GM23338 (cell line): ENCODE measurements at regions not wholly inside any gene's neighbourhood (a gene's known extent, or its start where the extent isn't known, plus 50 kb on each side); places are given as distances from the start of the nearest gene placed in this dataset.

Source experiments
- ATAC-seq: fragments of 200-7000 bp; cut with Tn5 transposase; 3 replicates; pipeline ENCODE4 v1.9.1; 2020
- DNase-seq: peaks from one replicate; pipeline ENCODE4 v3.0.0-alpha.2; 2015; ENCODE audit warnings: low spot score
- H2AFZ ChIP-seq: fragments of 200-600 bp; sonication (generic); 2 replicates; pipeline ENCODE4 v1.8.0; 2016; ENCODE audit warnings: antibody characterized with exemption, mild to moderate bottlenecking, moderate library complexity
- H3F3A ChIP-seq: fragments of 200-600 bp; sonication (generic); replicated peaks from 2 replicates; pipeline ENCODE4 v1.8.0; 2017; ENCODE audit warnings: antibody characterized with exemption, mixed run types, low read depth
- H3K27ac ChIP-seq: fragments of 200-600 bp; sonication (generic); 2 replicates; pipeline ENCODE4 v1.6.1; 2016; ENCODE audit warnings: low read depth
- H3K27me3 ChIP-seq: fragments of 200-600 bp; sonication (generic); 2 replicates; pipeline ENCODE4 v1.8.0; 2016; ENCODE audit warnings: mild to moderate bottlenecking, mixed run types, moderate library complexity; ENCODE audit not compliant: insufficient read depth
- H3K36me3 ChIP-seq: fragments of 200-600 bp; sonication (generic); 2 replicates; pipeline ENCODE4 v1.8.0; 2016; ENCODE audit warnings: mild to moderate bottlenecking; ENCODE audit not compliant: insufficient read depth
- H3K4me1 ChIP-seq: fragments of 200-600 bp; sonication (generic); 2 replicates; pipeline ENCODE4 v1.8.0; 2016; ENCODE audit warnings: mild to moderate bottlenecking, moderate library complexity; ENCODE audit not compliant: insufficient read depth
- H3K4me2 ChIP-seq: fragments of 200-600 bp; sonication (generic); 2 replicates; pipeline ENCODE4 v1.7.1; 2017; ENCODE audit warnings: mixed run types
- H3K4me3 ChIP-seq: fragments of 200-600 bp; sonication (generic); 2 replicates; pipeline ENCODE4 v1.6.1; 2016; ENCODE audit warnings: mixed run types
- H3K79me2 ChIP-seq: fragments of 200-600 bp; sonication (generic); replicated peaks from 2 replicates; pipeline ENCODE4 v1.8.0; 2017; ENCODE audit warnings: mild to moderate bottlenecking; ENCODE audit not compliant: insufficient read depth
- H3K9me2 ChIP-seq: fragments of 200-600 bp; sonication (generic); 2 replicates; pipeline ENCODE4 v1.8.0; 2017; ENCODE audit not compliant: insufficient read depth
- H4K20me1 ChIP-seq: fragments of 200-600 bp; sonication (generic); replicated peaks from 2 replicates; pipeline ENCODE4 v1.8.0; 2017; ENCODE audit warnings: mild to moderate bottlenecking; ENCODE audit not compliant: insufficient read depth
- H3K27ac Mint-ChIP-seq: 2 replicates; pipeline ENCODE4 v1.8.0; 2020; ENCODE audit warnings: inconsistent platforms, mild to moderate bottlenecking, moderate library complexity, mixed read lengths
- H3K27me3 Mint-ChIP-seq: 3 replicates; pipeline ENCODE4 v1.8.0; 2022; ENCODE audit warnings: low read depth, mild to moderate bottlenecking, moderate library complexity, mixed read lengths, inconsistent platforms; ENCODE audit not compliant: insufficient read depth, poor library complexity
- H3K36me3 Mint-ChIP-seq: 3 replicates; pipeline ENCODE4 v1.8.0; 2021; ENCODE audit warnings: low read depth, mild to moderate bottlenecking, inconsistent platforms, moderate library complexity, mixed read lengths
- H3K4me1 Mint-ChIP-seq: 3 replicates; pipeline ENCODE4 v1.8.0; 2020; ENCODE audit warnings: mild to moderate bottlenecking, inconsistent platforms, mixed read lengths
- H3K4me3 Mint-ChIP-seq: 3 replicates; pipeline ENCODE4 v1.8.0; 2021; ENCODE audit warnings: moderate library complexity, mild to moderate bottlenecking, inconsistent platforms, mixed read lengths
- H3K9me3 Mint-ChIP-seq: 3 replicates; pipeline ENCODE4 v1.8.0; 2020; ENCODE audit warnings: moderate library complexity, mild to moderate bottlenecking, inconsistent platforms, mixed read lengths
- EZH2phosphoT487 ChIP-seq: fragments of 200-600 bp; sonication (generic); IDR thresholded peaks from one replicate; pipeline ENCODE4 v1.8.1; 2018; ENCODE audit warnings: antibody characterized with exemption; ENCODE audit not compliant: unreplicated experiment
- NANOG ChIP-seq: IDR thresholded peaks from 2 replicates; pipeline ENCODE4 v1.6.1; 2016; ENCODE audit warnings: antibody characterized with exemption, borderline replicate concordance
- POLR2AphosphoS5 ChIP-seq: IDR thresholded peaks from 2 replicates; pipeline ENCODE4 v1.6.1; 2016; ENCODE audit warnings: antibody characterized with exemption, low read depth
- ZNF331 ChIP-seq: fragments of 250-450 bp; sonication (Bioruptor Pico); IDR thresholded peaks from 2 replicates; pipeline ENCODE4 v1.5.0; 2020; ENCODE audit warnings: low read depth, mild to moderate bottlenecking, moderate library complexity
- TF ChIP-seq, protein P1 (sequence below): IDR thresholded peaks from 2 replicates; pipeline ENCODE4 v1.6.1; 2016; ENCODE audit warnings: antibody characterized with exemption
- TF ChIP-seq, protein P2 (sequence below): fragments of 250-450 bp; sonication (Bioruptor Pico); IDR thresholded peaks from 2 replicates; pipeline ENCODE4 v1.5.0; 2020; ENCODE audit warnings: mild to moderate bottlenecking, moderate library complexity

DNA sequence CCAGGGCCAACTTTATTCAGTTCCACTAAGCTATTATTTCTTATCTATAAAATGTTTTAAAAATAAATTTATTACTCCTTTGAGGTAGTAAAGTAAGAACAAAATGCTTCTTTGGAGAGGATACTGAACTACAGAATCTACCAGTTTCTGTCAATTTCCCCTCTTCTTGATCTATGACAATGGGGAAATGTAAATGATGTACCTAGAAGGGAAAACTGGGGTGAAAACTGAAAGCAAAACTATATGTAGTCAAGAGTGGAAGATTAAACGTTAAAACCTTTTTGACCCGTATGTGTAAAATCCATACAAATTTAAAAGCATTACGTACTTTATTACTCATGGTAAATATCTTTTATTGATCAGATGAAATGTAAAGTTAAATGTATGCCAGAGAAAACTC is 1287.8 kb upstream of the TMEFF2 start:
- Histone ChIP-seq H4K20me1 (no peaks in the 10 kb centered on the region), H3F3A (no peaks in the 10 kb centered on the region), H3K9me2 (no peaks in the 10 kb centered on the region), H3K4me1 (peaks cover 10% of the 10 kb centered on the region; the same call in 1 of the 2 replicates), H3K4me3 (no peak overlapping the region), H2AFZ (no peak overlapping the region), H3K27me3 (no peaks in the 10 kb centered on the region), H3K4me2 (no peak overlapping the region), H3K36me3 (no peaks in the 10 kb centered on the region), H3K79me2 (no peaks in the 10 kb centered on the region), H3K27ac (no peak overlapping the region)
- peaks cover 12% of the 10 kb centered on the region for H3K4me1 Mint-ChIP-seq
- no peak overlapping the region for H3K27ac Mint-ChIP-seq
- no peak for ATAC-seq
- TF ChIP-seq, protein P1, sequence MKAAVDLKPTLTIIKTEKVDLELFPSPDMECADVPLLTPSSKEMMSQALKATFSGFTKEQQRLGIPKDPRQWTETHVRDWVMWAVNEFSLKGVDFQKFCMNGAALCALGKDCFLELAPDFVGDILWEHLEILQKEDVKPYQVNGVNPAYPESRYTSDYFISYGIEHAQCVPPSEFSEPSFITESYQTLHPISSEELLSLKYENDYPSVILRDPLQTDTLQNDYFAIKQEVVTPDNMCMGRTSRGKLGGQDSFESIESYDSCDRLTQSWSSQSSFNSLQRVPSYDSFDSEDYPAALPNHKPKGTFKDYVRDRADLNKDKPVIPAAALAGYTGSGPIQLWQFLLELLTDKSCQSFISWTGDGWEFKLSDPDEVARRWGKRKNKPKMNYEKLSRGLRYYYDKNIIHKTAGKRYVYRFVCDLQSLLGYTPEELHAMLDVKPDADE = no peak
- TF ChIP-seq ZNF331 (CRISPR knock-in tag) = no peak
- TF ChIP-seq NANOG = no peak
- no peak for TF ChIP-seq EZH2phosphoT487
- no peak for TF ChIP-seq POLR2AphosphoS5
- TF ChIP-seq, protein P2, sequence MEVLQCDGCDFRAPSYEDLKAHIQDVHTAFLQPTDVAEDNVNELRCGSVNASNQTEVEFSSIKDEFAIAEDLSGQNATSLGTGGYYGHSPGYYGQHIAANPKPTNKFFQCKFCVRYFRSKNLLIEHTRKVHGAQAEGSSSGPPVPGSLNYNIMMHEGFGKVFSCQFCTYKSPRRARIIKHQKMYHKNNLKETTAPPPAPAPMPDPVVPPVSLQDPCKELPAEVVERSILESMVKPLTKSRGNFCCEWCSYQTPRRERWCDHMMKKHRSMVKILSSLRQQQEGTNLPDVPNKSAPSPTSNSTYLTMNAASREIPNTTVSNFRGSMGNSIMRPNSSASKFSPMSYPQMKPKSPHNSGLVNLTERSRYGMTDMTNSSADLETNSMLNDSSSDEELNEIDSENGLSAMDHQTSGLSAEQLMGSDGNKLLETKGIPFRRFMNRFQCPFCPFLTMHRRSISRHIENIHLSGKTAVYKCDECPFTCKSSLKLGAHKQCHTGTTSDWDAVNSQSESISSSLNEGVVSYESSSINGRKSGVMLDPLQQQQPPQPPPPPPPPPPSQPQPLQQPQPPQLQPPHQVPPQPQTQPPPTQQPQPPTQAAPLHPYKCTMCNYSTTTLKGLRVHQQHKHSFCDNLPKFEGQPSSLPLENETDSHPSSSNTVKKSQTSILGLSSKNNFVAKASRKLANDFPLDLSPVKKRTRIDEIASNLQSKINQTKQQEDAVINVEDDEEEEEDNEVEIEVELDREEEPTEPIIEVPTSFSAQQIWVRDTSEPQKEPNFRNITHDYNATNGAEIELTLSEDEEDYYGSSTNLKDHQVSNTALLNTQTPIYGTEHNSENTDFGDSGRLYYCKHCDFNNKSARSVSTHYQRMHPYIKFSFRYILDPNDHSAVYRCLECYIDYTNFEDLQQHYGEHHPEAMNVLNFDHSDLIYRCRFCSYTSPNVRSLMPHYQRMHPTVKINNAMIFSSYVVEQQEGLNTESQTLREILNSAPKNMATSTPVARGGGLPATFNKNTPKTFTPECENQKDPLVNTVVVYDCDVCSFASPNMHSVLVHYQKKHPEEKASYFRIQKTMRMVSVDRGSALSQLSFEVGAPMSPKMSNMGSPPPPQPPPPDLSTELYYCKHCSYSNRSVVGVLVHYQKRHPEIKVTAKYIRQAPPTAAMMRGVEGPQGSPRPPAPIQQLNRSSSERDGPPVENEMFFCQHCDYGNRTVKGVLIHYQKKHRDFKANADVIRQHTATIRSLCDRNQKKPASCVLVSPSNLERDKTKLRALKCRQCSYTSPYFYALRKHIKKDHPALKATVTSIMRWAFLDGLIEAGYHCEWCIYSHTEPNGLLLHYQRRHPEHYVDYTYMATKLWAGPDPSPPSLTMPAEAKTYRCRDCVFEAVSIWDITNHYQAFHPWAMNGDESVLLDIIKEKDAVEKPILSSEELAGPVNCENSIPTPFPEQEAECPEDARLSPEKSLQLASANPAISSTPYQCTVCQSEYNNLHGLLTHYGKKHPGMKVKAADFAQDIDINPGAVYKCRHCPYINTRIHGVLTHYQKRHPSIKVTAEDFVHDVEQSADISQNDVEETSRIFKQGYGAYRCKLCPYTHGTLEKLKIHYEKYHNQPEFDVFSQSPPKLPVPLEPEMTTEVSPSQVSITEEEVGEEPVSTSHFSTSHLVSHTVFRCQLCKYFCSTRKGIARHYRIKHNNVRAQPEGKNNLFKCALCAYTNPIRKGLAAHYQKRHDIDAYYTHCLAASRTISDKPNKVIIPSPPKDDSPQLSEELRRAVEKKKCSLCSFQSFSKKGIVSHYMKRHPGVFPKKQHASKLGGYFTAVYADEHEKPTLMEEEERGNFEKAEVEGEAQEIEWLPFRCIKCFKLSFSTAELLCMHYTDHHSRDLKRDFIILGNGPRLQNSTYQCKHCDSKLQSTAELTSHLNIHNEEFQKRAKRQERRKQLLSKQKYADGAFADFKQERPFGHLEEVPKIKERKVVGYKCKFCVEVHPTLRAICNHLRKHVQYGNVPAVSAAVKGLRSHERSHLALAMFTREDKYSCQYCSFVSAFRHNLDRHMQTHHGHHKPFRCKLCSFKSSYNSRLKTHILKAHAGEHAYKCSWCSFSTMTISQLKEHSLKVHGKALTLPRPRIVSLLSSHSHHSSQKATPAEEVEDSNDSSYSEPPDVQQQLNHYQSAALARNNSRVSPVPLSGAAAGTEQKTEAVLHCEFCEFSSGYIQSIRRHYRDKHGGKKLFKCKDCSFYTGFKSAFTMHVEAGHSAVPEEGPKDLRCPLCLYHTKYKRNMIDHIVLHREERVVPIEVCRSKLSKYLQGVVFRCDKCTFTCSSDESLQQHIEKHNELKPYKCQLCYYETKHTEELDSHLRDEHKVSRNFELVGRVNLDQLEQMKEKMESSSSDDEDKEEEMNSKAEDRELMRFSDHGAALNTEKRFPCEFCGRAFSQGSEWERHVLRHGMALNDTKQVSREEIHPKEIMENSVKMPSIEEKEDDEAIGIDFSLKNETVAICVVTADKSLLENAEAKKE = no peak
- H3K27me3 Mint-ChIP-seq = no peaks in the 10 kb centered on the region
- H3K36me3 Mint-ChIP-seq = no peaks in the 10 kb centered on the region
- H3K4me3 Mint-ChIP-seq = no peak overlapping the region
- no peak for DNase-seq
- no peaks in the 10 kb centered on the region for H3K9me3 Mint-ChIP-seq
